ENCODE measurements at regions not wholly inside any gene's neighbourhood (a gene's known extent, or its start where the extent isn't known, plus 50 kb on each side); places are given as distances from the start of the nearest gene placed in this dataset.

DNA sequence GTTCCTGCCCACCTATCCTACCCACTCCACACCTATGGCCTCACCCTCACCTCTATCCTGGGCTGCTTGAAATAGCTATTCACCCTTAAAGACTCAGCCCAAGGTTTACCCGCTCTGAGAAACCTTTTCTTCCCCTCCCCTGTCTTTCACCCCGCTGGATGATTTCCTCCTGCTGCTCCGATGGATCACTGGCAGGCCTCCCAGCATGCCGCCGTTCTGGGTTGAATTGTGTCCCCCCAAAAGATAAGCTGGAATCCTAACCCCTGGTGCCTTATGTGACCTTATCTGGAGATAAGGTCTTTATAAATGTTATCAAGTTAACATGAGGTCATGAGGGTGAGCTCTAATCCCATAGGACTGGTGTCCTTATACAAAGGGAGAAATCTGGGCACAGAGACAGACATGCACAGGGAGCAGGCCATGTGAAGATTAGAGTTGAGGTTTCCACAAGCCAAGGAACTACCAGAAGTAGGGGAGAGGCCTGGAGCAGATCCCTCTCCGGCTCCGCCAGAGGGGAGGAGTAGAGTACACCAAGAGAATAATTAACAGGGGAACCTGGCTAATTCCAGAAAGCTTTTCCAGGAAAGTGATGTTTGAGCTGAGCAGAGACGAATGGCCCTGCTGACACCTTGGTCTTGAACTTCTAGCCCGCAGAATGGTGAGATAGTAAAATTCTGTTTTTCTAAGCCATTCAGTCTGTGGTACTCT is 110.0 kb upstream of the SERBP1 start:
- TF ChIP-seq, protein P1, sequence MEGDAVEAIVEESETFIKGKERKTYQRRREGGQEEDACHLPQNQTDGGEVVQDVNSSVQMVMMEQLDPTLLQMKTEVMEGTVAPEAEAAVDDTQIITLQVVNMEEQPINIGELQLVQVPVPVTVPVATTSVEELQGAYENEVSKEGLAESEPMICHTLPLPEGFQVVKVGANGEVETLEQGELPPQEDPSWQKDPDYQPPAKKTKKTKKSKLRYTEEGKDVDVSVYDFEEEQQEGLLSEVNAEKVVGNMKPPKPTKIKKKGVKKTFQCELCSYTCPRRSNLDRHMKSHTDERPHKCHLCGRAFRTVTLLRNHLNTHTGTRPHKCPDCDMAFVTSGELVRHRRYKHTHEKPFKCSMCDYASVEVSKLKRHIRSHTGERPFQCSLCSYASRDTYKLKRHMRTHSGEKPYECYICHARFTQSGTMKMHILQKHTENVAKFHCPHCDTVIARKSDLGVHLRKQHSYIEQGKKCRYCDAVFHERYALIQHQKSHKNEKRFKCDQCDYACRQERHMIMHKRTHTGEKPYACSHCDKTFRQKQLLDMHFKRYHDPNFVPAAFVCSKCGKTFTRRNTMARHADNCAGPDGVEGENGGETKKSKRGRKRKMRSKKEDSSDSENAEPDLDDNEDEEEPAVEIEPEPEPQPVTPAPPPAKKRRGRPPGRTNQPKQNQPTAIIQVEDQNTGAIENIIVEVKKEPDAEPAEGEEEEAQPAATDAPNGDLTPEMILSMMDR (conservative IDR thresholded peaks at IDR 0.05 in 1 of 2, IDR thresholded peaks at IDR 0.05 in 1 of 2; ENCODE audit: low read depth in 1 of 2, low read length in 2 of 2) = no peak
- no peak for TF ChIP-seq EZH2 (IDR thresholded peaks at IDR 0.05; ENCODE audit: low read length, missing control alignments)

Data from fibroblast of lung (primary cell).